ENCODE measurements at regions not wholly inside any gene's neighbourhood (a gene's known extent, or its start where the extent isn't known, plus 50 kb on each side); places are given as distances from the start of the nearest gene placed in this dataset.

GRCh38 chr1:59243550-59243949 is 53.3 kb upstream of the FGGY start:
- DNase-seq (no peak), ATAC-seq (no peak)
- H3K36me3 ChIP-seq (replicated peaks in 1 of 2; ENCODE audit: insufficient read depth in 1 of 2, low read depth in 2 of 2), result no peaks in the 10 kb centered on the region
- intact Hi-C loops (cut with DNase I), result no loop called here
- H3K4me3 ChIP-seq, result no peak overlapping the region
- H3K4me1 ChIP-seq, result no peaks in the 10 kb centered on the region
- TF ChIP-seq POLR2A (IDR thresholded peaks at IDR 0.05) (no peak), CTCF (IDR thresholded peaks at IDR 0.05) (no peak)
- H3K27ac ChIP-seq, result no peak overlapping the region
- H3K27me3 ChIP-seq, result no peaks in the 10 kb centered on the region
- H3K9me3 ChIP-seq, result peaks cover 0 to 3% (median 0%) of the 10 kb centered on the region in 3 donors

GRCh38 chr1:59243978-59244377 is 52.9 kb upstream of the FGGY start:
- ATAC-seq (no peak), DNase-seq (no peak)
- H3K4me3 ChIP-seq, result no peak overlapping the region
- TF ChIP-seq POLR2A (IDR thresholded peaks at IDR 0.05), result no peak
- no peak for TF ChIP-seq CTCF (IDR thresholded peaks at IDR 0.05)
- H3K27ac ChIP-seq, result no peak overlapping the region
- intact Hi-C loops (cut with DNase I), result no loop called here
- H3K4me1 ChIP-seq, result no peaks in the 10 kb centered on the region
- no peaks in the 10 kb centered on the region for H3K36me3 ChIP-seq (replicated peaks in 1 of 2; ENCODE audit: insufficient read depth in 1 of 2, low read depth in 2 of 2)
- peaks cover 0 to 3% (median 0%) of the 10 kb centered on the region in 3 donors for H3K9me3 ChIP-seq
- no peaks in the 10 kb centered on the region for H3K27me3 ChIP-seq
- WGBS, 2 donors, result 96 to 100% methylated on average over 1 of the region's 1 CpG

GRCh38 chr1:59244891-59245290 is 52.0 kb upstream of the FGGY start:
- ATAC-seq, result no peak
- DNase-seq, result no peak
- 88 to 94% methylated on average over 1 of the region's 1 CpG for WGBS, 2 donors
- TF ChIP-seq CTCF (IDR thresholded peaks at IDR 0.05), result no peak
- no peak for TF ChIP-seq POLR2A (IDR thresholded peaks at IDR 0.05)
- no peak overlapping the region for H3K27ac ChIP-seq
- H3K27me3 ChIP-seq, result no peaks in the 10 kb centered on the region
- H3K36me3 ChIP-seq (replicated peaks in 1 of 2; ENCODE audit: insufficient read depth in 1 of 2, low read depth in 2 of 2), result no peaks in the 10 kb centered on the region
- intact Hi-C loops (cut with DNase I), result no loop called here
- H3K4me3 ChIP-seq, result no peak overlapping the region
- H3K4me1 ChIP-seq, result no peaks in the 10 kb centered on the region
- peaks cover 0 to 3% (median 0%) of the 10 kb centered on the region in 3 donors for H3K9me3 ChIP-seq
